H9 (cell line): ENCODE measurements at regions not wholly inside any gene's neighbourhood (a gene's known extent, or its start where the extent isn't known, plus 50 kb on each side); places are given as distances from the start of the nearest gene placed in this dataset.

Source experiments
- DNase-seq: peaks from one replicate; pipeline ENCODE4 v3.0.0-alpha.2; 2017
- H2AFZ ChIP-seq: one replicate; pipeline ENCODE4 v1.6.1; 2013; ENCODE audit warnings: mild to moderate bottlenecking, low read length, control low read depth, moderate library complexity
- H2AK5ac ChIP-seq: 2 replicates; pipeline ENCODE4 v1.6.1; 2013; ENCODE audit warnings: low read length, control low read depth, mixed read lengths; ENCODE audit not compliant: insufficient read length
- H2BK120ac ChIP-seq: one replicate; pipeline ENCODE4 v1.6.1; 2013; ENCODE audit warnings: low read depth, mild to moderate bottlenecking, low read length, control low read depth, inconsistent platforms; ENCODE audit not compliant: poor library complexity, severe bottlenecking
- H2BK12ac ChIP-seq: 2 replicates; pipeline ENCODE4 v1.6.1; 2013; ENCODE audit warnings: low read length, control low read depth, mixed read lengths, low read depth; ENCODE audit not compliant: insufficient read length
- H2BK15ac ChIP-seq: 2 replicates; pipeline ENCODE4 v1.6.1; 2013; ENCODE audit warnings: low read depth, low read length, control low read depth
- H2BK20ac ChIP-seq: one replicate; pipeline ENCODE4 v1.6.1; 2013; ENCODE audit warnings: low read depth, mild to moderate bottlenecking, low read length, control low read depth, inconsistent platforms; ENCODE audit not compliant: poor library complexity, severe bottlenecking
- H2BK5ac ChIP-seq: 2 replicates; pipeline ENCODE4 v1.6.1; 2013; ENCODE audit warnings: low read length, control low read depth, mixed read lengths; ENCODE audit not compliant: insufficient read length
- H3K14ac ChIP-seq: 2 replicates; pipeline ENCODE4 v1.6.1; 2013; ENCODE audit warnings: low read length, control low read depth; ENCODE audit not compliant: insufficient read depth
- H3K18ac ChIP-seq: 2 replicates; pipeline ENCODE4 v1.6.1; 2013; ENCODE audit warnings: low read depth, mild to moderate bottlenecking, mixed read lengths, low read length, control low read depth; ENCODE audit not compliant: insufficient read length
- H3K23ac ChIP-seq: 2 replicates; pipeline ENCODE4 v1.6.1; 2013; ENCODE audit warnings: low read length, control low read depth, mixed read lengths, low read depth; ENCODE audit not compliant: insufficient read length
- H3K23me2 ChIP-seq: 2 replicates; pipeline ENCODE4 v1.6.1; 2013; ENCODE audit warnings: low read depth, mild to moderate bottlenecking, mixed read lengths, low read length, control low read depth; ENCODE audit not compliant: insufficient read length, poor library complexity, severe bottlenecking
- H3K27ac ChIP-seq: 2 replicates; pipeline ENCODE4 v1.5.1; 2013; ENCODE audit warnings: low read length, control low read depth, mixed read lengths, low read depth; ENCODE audit not compliant: insufficient read length
- H3K27me3 ChIP-seq: 2 replicates; pipeline ENCODE4 v1.6.1; 2013; ENCODE audit warnings: low read length, control low read depth, inconsistent platforms; ENCODE audit not compliant: insufficient read depth
- H3K4ac ChIP-seq: 2 replicates; pipeline ENCODE4 v1.6.1; 2013; ENCODE audit warnings: low read depth, mild to moderate bottlenecking, control low read depth, inconsistent platforms, low read length, moderate library complexity
- H3K4me1 ChIP-seq: 2 replicates; pipeline ENCODE4 v1.6.1; 2013; ENCODE audit warnings: low read length, control low read depth, inconsistent platforms; ENCODE audit not compliant: insufficient read depth
- H3K4me2 ChIP-seq: 2 replicates; pipeline ENCODE4 v1.6.1; 2013; ENCODE audit warnings: low read length, control low read depth, mixed read lengths; ENCODE audit not compliant: insufficient read length, insufficient read depth
- H3K56ac ChIP-seq: 2 replicates; pipeline ENCODE4 v1.6.1; 2013; ENCODE audit warnings: low read depth, mild to moderate bottlenecking, mixed read lengths, low read length, control low read depth; ENCODE audit not compliant: insufficient read length
- H3K79me1 ChIP-seq: 2 replicates; pipeline ENCODE4 v1.6.1; 2013; ENCODE audit warnings: low read depth, mild to moderate bottlenecking, moderate library complexity, low read length, control low read depth, inconsistent platforms; ENCODE audit not compliant: insufficient read depth, poor library complexity, severe bottlenecking
- H3K79me2 ChIP-seq: 2 replicates; pipeline ENCODE4 v1.6.1; 2013; ENCODE audit warnings: low read length, control low read depth, inconsistent platforms; ENCODE audit not compliant: insufficient read depth
- H3K9ac ChIP-seq: 2 replicates; pipeline ENCODE4 v1.6.1; 2013; ENCODE audit warnings: low read length, control low read depth, mixed read lengths; ENCODE audit not compliant: insufficient read length; ENCODE audit errors: extremely low read depth
- H3K9me3 ChIP-seq: one replicate; pipeline ENCODE4 v1.6.1; 2013; ENCODE audit warnings: low read depth, low read length, inconsistent platforms; ENCODE audit not compliant: control insufficient read depth
- H3T11ph ChIP-seq: one replicate; pipeline ENCODE4 v1.6.1; 2013; ENCODE audit warnings: mild to moderate bottlenecking, low read length, control low read depth, inconsistent platforms
- H4K20me1 ChIP-seq: one replicate; pipeline ENCODE4 v1.6.1; 2013; ENCODE audit not compliant: control insufficient read depth, insufficient read length, insufficient read depth
- H4K5ac ChIP-seq: 2 replicates; pipeline ENCODE4 v1.6.1; 2013; ENCODE audit warnings: low read depth, mild to moderate bottlenecking, mixed read lengths, low read length, control low read depth; ENCODE audit not compliant: insufficient read length
- H4K8ac ChIP-seq: replicated peaks from 2 replicates; pipeline ENCODE4 v1.6.1; 2013; ENCODE audit warnings: low read length, control low read depth, mixed read lengths, low read depth; ENCODE audit not compliant: insufficient read length
- H4K91ac ChIP-seq: 2 replicates; pipeline ENCODE4 v1.6.1; 2013; ENCODE audit warnings: low read depth, mild to moderate bottlenecking, moderate library complexity, mixed read lengths, low read length, control low read depth; ENCODE audit not compliant: insufficient read length
- H3K27ac Mint-ChIP-seq, 3 experiments: 2 replicates in 2 of 3; 3 replicates in 1 of 3; pipeline ENCODE4 v1.8.0; 2020 to 2021; ENCODE audit warnings: mixed read lengths in 3 of 3, mild to moderate bottlenecking in 1 of 3, moderate library complexity in 1 of 3
- H3K27me3 Mint-ChIP-seq: 2 replicates; pipeline ENCODE4 v1.8.0; 2021; ENCODE audit warnings: low read depth, mild to moderate bottlenecking, moderate library complexity, mixed read lengths
- H3K36me3 Mint-ChIP-seq, 3 experiments: 2 replicates in 2 of 3; 3 replicates in 1 of 3; pipeline ENCODE4 v1.8.0; 2020 to 2021; ENCODE audit warnings: low read depth in 3 of 3, mixed read lengths in 3 of 3; ENCODE audit not compliant: insufficient read depth in 1 of 3
- H3K4me1 Mint-ChIP-seq, 2 experiments: 2 replicates each; pipeline ENCODE4 v1.8.0; 2020; ENCODE audit warnings: mixed read lengths in 2 of 2
- H3K4me3 Mint-ChIP-seq, 2 experiments: 2 replicates in 1 of 2; 3 replicates in 1 of 2; pipeline ENCODE4 v1.8.0; 2020 to 2021; ENCODE audit warnings: mild to moderate bottlenecking in 2 of 2, mixed read lengths in 2 of 2, moderate library complexity in 1 of 2
- H3K9me3 Mint-ChIP-seq, 2 experiments: 2 replicates in 1 of 2; 3 replicates in 1 of 2; pipeline ENCODE4 v1.8.0; 2020; ENCODE audit warnings: mild to moderate bottlenecking in 2 of 2, mixed read lengths in 2 of 2, moderate library complexity in 1 of 2
- CTCF ChIP-seq: fragments of 200-600 bp; sonication (generic); conservative IDR thresholded peaks from 3 replicates; pipeline ENCODE4 v1.8.0; 2021; ENCODE audit warnings: antibody characterized with exemption, mild to moderate bottlenecking
- WGBS: extraction: QIAGEN DNeasy Blood & Tissue Kit; methylation state at CpG from one replicate; pipeline ENCODE4 v1.1.7; 2013; ENCODE audit warnings: missing lambda C conversion rate, low lambda C conversion rate, mixed read lengths; ENCODE audit not compliant: insufficient read length; ENCODE audit errors: extremely low coverage; 5-methylcytosine and 5-hydroxymethylcytosine counted together

- Mint-ChIP-seq H3K4me3 (no peak overlapping the region), H3K27ac (no peak overlapping the region), H3K36me3 (no peaks in the 10 kb centered on the region), H3K27me3 (no peaks in the 10 kb centered on the region), H3K9me3 (peaks cover 0 to 7% of the 10 kb centered on the region in 2 experiments; a peak in 1 of 5 replicates), H3K4me1 (peaks cover 0 to 3% of the 10 kb centered on the region in 2 experiments; a peak in 1 of 4 replicates)
- Histone ChIP-seq H3K79me2 (no peaks in the 10 kb centered on the region), H2AFZ (no peak overlapping the region), H3K27ac (no peak overlapping the region), H3K27me3 (no peaks in the 10 kb centered on the region), H4K5ac (no peak overlapping the region), H3K56ac (no peak overlapping the region), H4K20me1 (no peaks in the 10 kb centered on the region), H3K79me1 (no peaks in the 10 kb centered on the region), H2AK5ac (no peak overlapping the region), H3K9me3 (no peaks in the 10 kb centered on the region), H4K91ac (no peak overlapping the region), H2BK20ac (no peak overlapping the region), H3T11ph (no peak overlapping the region), H3K23ac (no peak overlapping the region), H3K18ac (no peak overlapping the region), H3K4me2 (no peak overlapping the region), H3K4ac (no peak overlapping the region), H3K9ac (no peak overlapping the region), H4K8ac (no peak overlapping the region), H2BK15ac (no peak overlapping the region), H2BK12ac (no peak overlapping the region), H3K23me2 (no peaks in the 10 kb centered on the region), H2BK5ac (no peak overlapping the region), H3K14ac (no peak overlapping the region), H3K4me1 (no peaks in the 10 kb centered on the region), H2BK120ac (no peak overlapping the region)
- no CpG with 5 or more reads among the region's 1 CpG for WGBS
- no peak for TF ChIP-seq CTCF
- DNase-seq: no peak
Observed at GRCh38 chr14:97718886-97719442, 921.8 kb downstream of the VRK1 start.
